GM13976 (cell line): ENCODE measurements at regions not wholly inside any gene's neighbourhood (a gene's known extent, or its start where the extent isn't known, plus 50 kb on each side); places are given as distances from the start of the nearest gene placed in this dataset.

ENCODE experiments used
- DNase-seq: peaks from one replicate; pipeline ENCODE4 v3.0.0; 2012; ENCODE audit warnings: low spot score
- in situ Hi-C: fragments of 300-500 bp; cut with MboI; formaldehyde crosslinking; loops from one replicate; pipeline ENCODE4 v1.12.0; 2022; ENCODE audit warnings: low sequenced_read_pairs, mixed read lengths, inconsistent platforms; ENCODE audit not compliant: unreplicated experiment
- TF ChIP-seq, protein P1 (sequence below): IDR thresholded peaks from 2 replicates; pipeline ENCODE4 v1.5.1; 2012; ENCODE audit warnings: borderline replicate concordance, mild to moderate bottlenecking; ENCODE audit not compliant: insufficient read depth; ENCODE audit errors: extremely low read depth, missing control alignments, control extremely low read depth

DNA sequence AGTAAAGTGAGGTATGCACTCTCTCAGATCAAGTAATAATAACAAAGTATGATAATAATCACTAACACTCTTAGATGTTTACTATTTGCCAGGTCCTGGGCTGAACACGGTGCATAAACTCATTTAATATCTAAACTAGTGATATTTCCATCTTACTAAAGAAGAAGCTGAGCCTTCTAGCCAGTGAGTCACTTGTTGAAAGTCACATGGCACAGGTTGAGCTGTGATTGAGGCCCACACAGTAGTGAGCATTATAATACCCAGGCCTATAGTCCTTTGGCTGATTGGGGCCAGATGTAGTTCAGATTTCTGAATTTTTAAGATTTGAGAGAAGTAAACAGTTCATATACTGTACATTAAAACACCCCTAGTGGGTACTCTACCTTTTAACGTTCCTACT lies 93.2 kb upstream of the CCDC80 start:
- TF ChIP-seq, protein P1, sequence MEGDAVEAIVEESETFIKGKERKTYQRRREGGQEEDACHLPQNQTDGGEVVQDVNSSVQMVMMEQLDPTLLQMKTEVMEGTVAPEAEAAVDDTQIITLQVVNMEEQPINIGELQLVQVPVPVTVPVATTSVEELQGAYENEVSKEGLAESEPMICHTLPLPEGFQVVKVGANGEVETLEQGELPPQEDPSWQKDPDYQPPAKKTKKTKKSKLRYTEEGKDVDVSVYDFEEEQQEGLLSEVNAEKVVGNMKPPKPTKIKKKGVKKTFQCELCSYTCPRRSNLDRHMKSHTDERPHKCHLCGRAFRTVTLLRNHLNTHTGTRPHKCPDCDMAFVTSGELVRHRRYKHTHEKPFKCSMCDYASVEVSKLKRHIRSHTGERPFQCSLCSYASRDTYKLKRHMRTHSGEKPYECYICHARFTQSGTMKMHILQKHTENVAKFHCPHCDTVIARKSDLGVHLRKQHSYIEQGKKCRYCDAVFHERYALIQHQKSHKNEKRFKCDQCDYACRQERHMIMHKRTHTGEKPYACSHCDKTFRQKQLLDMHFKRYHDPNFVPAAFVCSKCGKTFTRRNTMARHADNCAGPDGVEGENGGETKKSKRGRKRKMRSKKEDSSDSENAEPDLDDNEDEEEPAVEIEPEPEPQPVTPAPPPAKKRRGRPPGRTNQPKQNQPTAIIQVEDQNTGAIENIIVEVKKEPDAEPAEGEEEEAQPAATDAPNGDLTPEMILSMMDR, result no peak
- in situ Hi-C loops, result loop anchor here (10.0 kb wide), 1 partner anchor 89 kb away; the partner anchor contains the start of gene CCDC80
- no peak for DNase-seq

DNA sequence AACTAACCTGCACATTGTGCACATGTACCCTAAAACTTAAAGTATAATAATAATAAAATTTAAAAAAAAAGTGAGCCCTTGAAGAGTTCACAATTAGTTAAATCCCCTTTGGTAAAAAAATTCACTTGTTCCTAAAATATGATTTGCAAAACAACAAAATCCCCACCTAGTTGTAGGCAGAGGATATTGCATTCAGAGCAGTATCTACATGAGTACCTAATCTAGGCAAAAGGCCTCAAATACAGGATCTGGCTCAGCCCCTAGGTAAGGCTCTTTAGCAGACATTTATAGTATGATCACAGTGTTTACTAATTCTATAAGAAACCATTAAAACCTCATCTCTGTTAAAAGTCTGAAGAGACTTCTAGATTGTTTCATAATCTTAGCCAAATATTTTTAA lies 89.3 kb upstream of the CCDC80 start:
- TF ChIP-seq, protein P1, result no peak
- in situ Hi-C loops, result loop anchor here (10.0 kb wide), 1 partner anchor 85 kb away; the partner anchor contains the start of gene CCDC80
- no peak for DNase-seq

DNA sequence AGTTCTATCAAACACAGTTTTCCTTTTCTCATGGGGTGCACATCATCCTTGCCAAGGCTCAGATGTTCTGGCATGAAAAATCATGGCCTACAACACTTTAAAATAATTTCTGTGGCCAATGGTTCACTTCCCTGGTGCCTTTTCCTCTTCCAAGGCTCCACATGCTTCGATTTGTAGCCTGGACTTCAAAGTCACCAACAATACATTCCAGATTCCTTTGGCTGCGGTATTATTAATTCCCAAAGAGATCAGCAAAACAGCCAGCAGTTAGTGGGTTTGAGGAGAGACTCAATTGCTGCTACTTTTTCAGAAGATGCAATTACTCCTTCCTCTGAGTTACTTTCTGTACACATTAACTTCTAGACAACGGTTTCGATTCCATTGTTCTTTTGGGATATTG lies 80.3 kb upstream of the CCDC80 start:
- DNase-seq, result no peak
- in situ Hi-C loops, result no loop called here
- TF ChIP-seq, protein P1, result no peak

DNA sequence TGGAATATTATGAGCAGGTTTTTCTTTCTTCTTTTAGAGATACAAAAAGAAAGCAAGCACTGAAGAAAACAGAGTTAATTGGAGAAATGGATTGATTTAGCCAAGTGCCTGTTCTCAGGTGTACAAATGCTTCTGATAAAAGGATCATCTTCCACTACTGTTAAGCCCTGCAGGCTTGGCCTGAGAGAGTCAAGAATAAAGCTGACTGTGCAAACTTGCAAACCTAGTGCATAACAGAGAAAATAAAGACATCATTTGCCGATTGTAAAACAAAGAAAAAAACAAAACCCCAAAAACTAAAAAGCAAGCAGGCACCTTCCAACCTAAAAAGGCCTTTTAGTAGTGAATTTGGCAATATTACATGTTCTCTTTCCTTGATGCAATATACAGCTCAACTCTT lies 78.0 kb upstream of the CCDC80 start:
- TF ChIP-seq, protein P1, result no peak
- in situ Hi-C loops, result no loop called here
- DNase-seq, result no peak

DNA sequence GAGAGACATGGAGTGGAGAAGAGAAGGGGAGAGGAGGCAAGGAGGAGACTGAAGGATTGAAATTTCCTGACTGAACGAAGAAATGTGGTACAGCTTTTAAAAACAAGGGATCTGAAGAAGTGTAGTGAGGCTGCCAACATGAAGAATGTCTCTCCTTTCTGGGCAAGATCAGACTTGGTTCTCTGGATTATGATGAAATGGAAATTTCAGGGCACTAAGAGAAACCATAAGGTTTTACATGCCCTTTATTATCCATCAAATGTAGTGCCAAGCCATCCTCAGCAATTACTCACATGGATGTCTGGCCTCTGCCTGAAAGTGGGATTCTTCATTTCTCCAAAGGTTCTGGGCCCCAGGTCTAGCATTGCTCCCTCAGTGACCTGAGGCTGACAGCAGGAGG lies 77.6 kb upstream of the CCDC80 start:
- in situ Hi-C loops, result no loop called here
- no peak for DNase-seq
- TF ChIP-seq, protein P1, result no peak

DNA sequence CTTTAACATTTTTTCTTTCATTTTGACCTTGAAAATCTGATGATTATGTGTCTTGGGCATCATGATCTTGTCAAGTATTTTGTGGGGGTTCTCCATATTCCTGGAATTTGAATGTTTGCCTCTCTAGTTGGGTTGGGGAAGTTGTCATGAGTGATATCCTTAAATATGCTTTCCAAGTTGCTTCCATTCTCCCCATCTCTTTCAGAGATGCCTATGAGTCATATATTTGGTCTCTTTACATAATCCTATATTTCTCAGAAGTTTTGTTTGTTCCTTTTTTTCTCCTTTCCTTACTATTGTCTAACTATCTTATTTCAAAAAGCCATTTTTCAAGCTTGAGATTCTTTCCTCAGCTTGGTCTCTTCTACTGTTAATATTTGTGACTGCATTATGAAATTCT lies 69.0 kb upstream of the CCDC80 start:
- DNase-seq, result no peak
- TF ChIP-seq, protein P1, result no peak

More for the DNA sequence above, 69.0 kb upstream of the CCDC80 start:
- in situ Hi-C loops, result no loop called here
